ENCODE measurements at regions not wholly inside any gene's neighbourhood (a gene's known extent, or its start where the extent isn't known, plus 50 kb on each side); places are given as distances from the start of the nearest gene placed in this dataset.

- H3K4me1 Mint-ChIP-seq = no peaks in the 10 kb centered on the region
- DNase-seq (no peak), ATAC-seq (no peak)
- CTCF ChIA-PET = no interaction called here
- no peak overlapping the region for H3K27ac Mint-ChIP-seq
- H3K9me3 Mint-ChIP-seq (ENCODE audit: low read depth) = no peaks in the 10 kb centered on the region
- H3K36me3 Mint-ChIP-seq = no peaks in the 10 kb centered on the region
- H3K27me3 Mint-ChIP-seq = no peaks in the 10 kb centered on the region
- H3K4me3 Mint-ChIP-seq = no peak overlapping the region
These were observed 232.7 kb downstream of the SOX9 start for GRCh38 chr17:72353502-72353901.

- H3K36me3 Mint-ChIP-seq = no peaks in the 10 kb centered on the region
- H3K9me3 Mint-ChIP-seq (ENCODE audit: low read depth) = no peaks in the 10 kb centered on the region
- no peak overlapping the region for H3K4me3 Mint-ChIP-seq
- DNase-seq (no peak), ATAC-seq (no peak)
- H3K27ac Mint-ChIP-seq = no peak overlapping the region
- no peaks in the 10 kb centered on the region for H3K4me1 Mint-ChIP-seq
- CTCF ChIA-PET = no interaction called here
- H3K27me3 Mint-ChIP-seq = no peaks in the 10 kb centered on the region
These were observed 233.3 kb downstream of the SOX9 start for GRCh38 chr17:72354071-72354470.

GRCh38 chr17:72357764-72358365 is 237.0 kb downstream of the SOX9 start:
- no peaks in the 10 kb centered on the region for H3K9me3 Mint-ChIP-seq (ENCODE audit: low read depth)
- DNase-seq (no peak), ATAC-seq (no peak)
- no peaks in the 10 kb centered on the region for H3K36me3 Mint-ChIP-seq
- no peak overlapping the region for H3K27ac Mint-ChIP-seq
- CTCF ChIA-PET = no interaction called here
- H3K4me3 Mint-ChIP-seq = no peak overlapping the region
- H3K4me1 Mint-ChIP-seq = no peaks in the 10 kb centered on the region
- no peaks in the 10 kb centered on the region for H3K27me3 Mint-ChIP-seq

- ATAC-seq (no peak), DNase-seq (no peak)
- Mint-ChIP-seq H3K4me1 (no peaks in the 10 kb centered on the region), H3K4me3 (no peak overlapping the region), H3K27me3 (no peaks in the 10 kb centered on the region), H3K36me3 (no peaks in the 10 kb centered on the region), H3K9me3 (ENCODE audit: low read depth) (no peaks in the 10 kb centered on the region), H3K27ac (no peak overlapping the region)
- CTCF ChIA-PET = no interaction called here
These were observed 237.6 kb downstream of the SOX9 start for GRCh38 chr17:72358465-72358864.

GRCh38 chr17:72359274-72359673 is 238.5 kb downstream of the SOX9 start:
- ATAC-seq = no peak
- no peak overlapping the region for H3K4me3 Mint-ChIP-seq
- no peaks in the 10 kb centered on the region for H3K9me3 Mint-ChIP-seq (ENCODE audit: low read depth)
- H3K36me3 Mint-ChIP-seq = no peaks in the 10 kb centered on the region
- CTCF ChIA-PET = no interaction called here
- no peak overlapping the region for H3K27ac Mint-ChIP-seq
- H3K4me1 Mint-ChIP-seq = no peaks in the 10 kb centered on the region
- no peaks in the 10 kb centered on the region for H3K27me3 Mint-ChIP-seq
- DNase-seq = no peak

GRCh38 chr17:72359811-72360210 is 239.0 kb downstream of the SOX9 start:
- no peak for ATAC-seq
- Mint-ChIP-seq H3K4me1 (no peaks in the 10 kb centered on the region), H3K27me3 (no peaks in the 10 kb centered on the region), H3K36me3 (no peaks in the 10 kb centered on the region), H3K27ac (no peak overlapping the region), H3K4me3 (no peak overlapping the region), H3K9me3 (ENCODE audit: low read depth) (no peaks in the 10 kb centered on the region)
- no peak for DNase-seq
- CTCF ChIA-PET = no interaction called here

GRCh38 chr17:72360386-72360940 is 239.6 kb downstream of the SOX9 start:
- Mint-ChIP-seq H3K27me3 (no peaks in the 10 kb centered on the region), H3K4me1 (no peaks in the 10 kb centered on the region), H3K36me3 (no peaks in the 10 kb centered on the region), H3K27ac (no peak overlapping the region), H3K9me3 (ENCODE audit: low read depth) (no peaks in the 10 kb centered on the region), H3K4me3 (no peak overlapping the region)
- CTCF ChIA-PET = no interaction called here
- ATAC-seq (no peak), DNase-seq (no peak)

- ATAC-seq (no peak), DNase-seq (no peak)
- Mint-ChIP-seq H3K27me3 (no peaks in the 10 kb centered on the region), H3K36me3 (no peaks in the 10 kb centered on the region), H3K27ac (no peak overlapping the region), H3K4me1 (no peaks in the 10 kb centered on the region), H3K9me3 (ENCODE audit: low read depth) (no peaks in the 10 kb centered on the region), H3K4me3 (no peak overlapping the region)
- CTCF ChIA-PET = no interaction called here
These were observed 241.1 kb downstream of the SOX9 start for GRCh38 chr17:72361892-72362291.

GRCh38 chr17:72362376-72363088 is 241.7 kb downstream of the SOX9 start:
- Mint-ChIP-seq H3K4me1 (no peaks in the 10 kb centered on the region), H3K27ac (no peak overlapping the region), H3K36me3 (no peaks in the 10 kb centered on the region), H3K4me3 (no peak overlapping the region), H3K9me3 (ENCODE audit: low read depth) (no peaks in the 10 kb centered on the region), H3K27me3 (no peaks in the 10 kb centered on the region)
- DNase-seq (no peak), ATAC-seq (no peak)
- CTCF ChIA-PET = no interaction called here

- H3K4me1 Mint-ChIP-seq = no peaks in the 10 kb centered on the region
- H3K9me3 Mint-ChIP-seq (ENCODE audit: low read depth) = no peaks in the 10 kb centered on the region
- CTCF ChIA-PET = no interaction called here
- no peaks in the 10 kb centered on the region for H3K27me3 Mint-ChIP-seq
- ATAC-seq (no peak), DNase-seq (no peak)
- H3K27ac Mint-ChIP-seq = no peak overlapping the region
- no peak overlapping the region for H3K4me3 Mint-ChIP-seq
- no peaks in the 10 kb centered on the region for H3K36me3 Mint-ChIP-seq
These were observed 242.3 kb downstream of the SOX9 start for GRCh38 chr17:72363089-72363610.

GRCh38 chr17:72365857-72366414 is 245.1 kb downstream of the SOX9 start:
- ATAC-seq = no peak
- Mint-ChIP-seq H3K36me3 (no peaks in the 10 kb centered on the region), H3K27ac (no peak overlapping the region), H3K27me3 (no peaks in the 10 kb centered on the region), H3K4me3 (no peak overlapping the region), H3K9me3 (ENCODE audit: low read depth) (no peaks in the 10 kb centered on the region), H3K4me1 (no peaks in the 10 kb centered on the region)
- CTCF ChIA-PET = no interaction called here
- DNase-seq = no peak

- no peak for DNase-seq
- no peak overlapping the region for H3K27ac Mint-ChIP-seq
- H3K36me3 Mint-ChIP-seq = no peaks in the 10 kb centered on the region
- ATAC-seq = no peak
- no peak overlapping the region for H3K4me3 Mint-ChIP-seq
- no peaks in the 10 kb centered on the region for H3K9me3 Mint-ChIP-seq (ENCODE audit: low read depth)
- no peaks in the 10 kb centered on the region for H3K4me1 Mint-ChIP-seq
- CTCF ChIA-PET = no interaction called here
- H3K27me3 Mint-ChIP-seq = no peaks in the 10 kb centered on the region
These were observed 245.8 kb downstream of the SOX9 start for GRCh38 chr17:72366626-72367025.

- no peak for ATAC-seq
- H3K27ac Mint-ChIP-seq = no peak overlapping the region
- H3K27me3 Mint-ChIP-seq = no peaks in the 10 kb centered on the region
- CTCF ChIA-PET = no interaction called here
- no peak for DNase-seq
- H3K4me1 Mint-ChIP-seq = no peaks in the 10 kb centered on the region
- H3K9me3 Mint-ChIP-seq (ENCODE audit: low read depth) = no peaks in the 10 kb centered on the region
- H3K36me3 Mint-ChIP-seq = no peaks in the 10 kb centered on the region
- H3K4me3 Mint-ChIP-seq = no peak overlapping the region
These were observed 247.4 kb downstream of the SOX9 start for GRCh38 chr17:72368191-72368590.

GRCh38 chr17:72369366-72369765 is 248.5 kb downstream of the SOX9 start:
- CTCF ChIA-PET = no interaction called here
- DNase-seq = no peak
- ATAC-seq = no peak

More at GRCh38 chr17:72369366-72369765, 248.5 kb downstream of the SOX9 start:
- Mint-ChIP-seq H3K9me3 (ENCODE audit: low read depth) (no peaks in the 10 kb centered on the region), H3K4me3 (no peak overlapping the region), H3K27ac (no peak overlapping the region), H3K36me3 (no peaks in the 10 kb centered on the region), H3K27me3 (no peaks in the 10 kb centered on the region), H3K4me1 (no peaks in the 10 kb centered on the region)
